ENCODE measurements at regions not wholly inside any gene's neighbourhood (a gene's known extent, or its start where the extent isn't known, plus 50 kb on each side); places are given as distances from the start of the nearest gene placed in this dataset.

- no peak for TF ChIP-seq CTCF (IDR thresholded peaks at IDR 0.05; ENCODE audit: unreplicated experiment in 3 of 3)
- H3K27ac Mint-ChIP-seq: no peak overlapping the region
- H3K9me3 Mint-ChIP-seq: peaks cover 3% of the 10 kb centered on the region
- H3K4me3 Mint-ChIP-seq: no peak overlapping the region
- H3K27me3 Mint-ChIP-seq (ENCODE audit: low read depth): peaks cover 36% of the 10 kb centered on the region
- H3K4me1 Mint-ChIP-seq: no peaks in the 10 kb centered on the region
- no peaks in the 10 kb centered on the region for H3K36me3 Mint-ChIP-seq (ENCODE audit: low read depth)
These were observed 703.1 kb downstream of the BRD1 start for GRCh38 chr22:49124608-49125007.

GRCh38 chr22:49123621-49124192 lies 704.0 kb downstream of the BRD1 start:
- no peaks in the 10 kb centered on the region for H3K36me3 Mint-ChIP-seq (ENCODE audit: low read depth)
- H3K4me1 Mint-ChIP-seq: no peaks in the 10 kb centered on the region
- H3K27ac Mint-ChIP-seq: no peak overlapping the region
- H3K4me3 Mint-ChIP-seq: no peak overlapping the region
- peaks cover 38% of the 10 kb centered on the region for H3K27me3 Mint-ChIP-seq (ENCODE audit: low read depth)
- H3K9me3 Mint-ChIP-seq: peaks cover 2% of the 10 kb centered on the region
- no peak for TF ChIP-seq CTCF (IDR thresholded peaks at IDR 0.05; ENCODE audit: unreplicated experiment in 3 of 3)

- no peak for TF ChIP-seq CTCF (IDR thresholded peaks at IDR 0.05; ENCODE audit: unreplicated experiment in 3 of 3)
These were observed 708.1 kb downstream of the BRD1 start for GRCh38 chr22:49119551-49119952.

GRCh38 chr22:49118065-49118464 lies 709.6 kb downstream of the BRD1 start:
- no peak overlapping the region for H3K4me3 Mint-ChIP-seq
- H3K36me3 Mint-ChIP-seq (ENCODE audit: low read depth): no peaks in the 10 kb centered on the region
- TF ChIP-seq CTCF (IDR thresholded peaks at IDR 0.05; ENCODE audit: unreplicated experiment in 3 of 3): no peak
- no peak overlapping the region for H3K27ac Mint-ChIP-seq
- H3K27me3 Mint-ChIP-seq (ENCODE audit: low read depth): peaks cover 28% of the 10 kb centered on the region
- no peaks in the 10 kb centered on the region for H3K9me3 Mint-ChIP-seq
- H3K4me1 Mint-ChIP-seq: no peaks in the 10 kb centered on the region

More at GRCh38 chr22:49119551-49119952, 708.1 kb downstream of the BRD1 start:
- Mint-ChIP-seq H3K9me3 (no peaks in the 10 kb centered on the region), H3K4me3 (no peak overlapping the region), H3K27ac (no peak overlapping the region), H3K4me1 (no peaks in the 10 kb centered on the region), H3K36me3 (ENCODE audit: low read depth) (no peaks in the 10 kb centered on the region), H3K27me3 (ENCODE audit: low read depth) (peaks cover 35% of the 10 kb centered on the region)

GRCh38 chr22:49117486-49117885 lies 710.2 kb downstream of the BRD1 start:
- H3K4me3 Mint-ChIP-seq: no peak overlapping the region
- no peaks in the 10 kb centered on the region for H3K36me3 Mint-ChIP-seq (ENCODE audit: low read depth)
- peaks cover 29% of the 10 kb centered on the region for H3K27me3 Mint-ChIP-seq (ENCODE audit: low read depth)
- H3K27ac Mint-ChIP-seq: no peak overlapping the region
- TF ChIP-seq CTCF (IDR thresholded peaks at IDR 0.05; ENCODE audit: unreplicated experiment in 3 of 3): no peak
- no peaks in the 10 kb centered on the region for H3K4me1 Mint-ChIP-seq
- H3K9me3 Mint-ChIP-seq: no peaks in the 10 kb centered on the region

GRCh38 chr22:49116486-49117120 lies 711.1 kb downstream of the BRD1 start:
- H3K4me3 Mint-ChIP-seq: no peak overlapping the region
- H3K27ac Mint-ChIP-seq: no peak overlapping the region
- H3K4me1 Mint-ChIP-seq: no peaks in the 10 kb centered on the region
- peaks cover 23% of the 10 kb centered on the region for H3K27me3 Mint-ChIP-seq (ENCODE audit: low read depth)
- no peaks in the 10 kb centered on the region for H3K9me3 Mint-ChIP-seq
- no peaks in the 10 kb centered on the region for H3K36me3 Mint-ChIP-seq (ENCODE audit: low read depth)
- TF ChIP-seq CTCF (IDR thresholded peaks at IDR 0.05; ENCODE audit: unreplicated experiment in 3 of 3): no peak

All from nephron (organoid).